Gastrocnemius medialis (tissue), 4 donors: ENCODE measurements at regions not wholly inside any gene's neighbourhood (a gene's known extent, or its start where the extent isn't known, plus 50 kb on each side); places are given as distances from the start of the nearest gene placed in this dataset.

ENCODE experiments used
- POLR2A ChIP-seq, 2 donors: fragments of 450-650 bp; IDR thresholded peaks; one replicate each; pipeline ENCODE4 v1.6.1; 2017; ENCODE audit warnings: antibody characterized with exemption in 2 of 2, mild to moderate bottlenecking in 2 of 2, moderate library complexity in 2 of 2
- TF ChIP-seq, protein P1 (sequence below), 5 experiments: fragments of 450-650 bp in 3 of 5; fragments of 200-600 bp in 2 of 5; sonication (generic) in 2 of 5; IDR thresholded peaks in 4 of 5; conservative IDR thresholded peaks in 1 of 5; 1 replicate in 4 of 5; 2 replicates in 1 of 5; pipeline ENCODE4 v1.5.1; 2016 to 2019; ENCODE audit warnings: antibody characterized with exemption in 5 of 5, mild to moderate bottlenecking in 3 of 5, moderate library complexity in 3 of 5

DNA sequence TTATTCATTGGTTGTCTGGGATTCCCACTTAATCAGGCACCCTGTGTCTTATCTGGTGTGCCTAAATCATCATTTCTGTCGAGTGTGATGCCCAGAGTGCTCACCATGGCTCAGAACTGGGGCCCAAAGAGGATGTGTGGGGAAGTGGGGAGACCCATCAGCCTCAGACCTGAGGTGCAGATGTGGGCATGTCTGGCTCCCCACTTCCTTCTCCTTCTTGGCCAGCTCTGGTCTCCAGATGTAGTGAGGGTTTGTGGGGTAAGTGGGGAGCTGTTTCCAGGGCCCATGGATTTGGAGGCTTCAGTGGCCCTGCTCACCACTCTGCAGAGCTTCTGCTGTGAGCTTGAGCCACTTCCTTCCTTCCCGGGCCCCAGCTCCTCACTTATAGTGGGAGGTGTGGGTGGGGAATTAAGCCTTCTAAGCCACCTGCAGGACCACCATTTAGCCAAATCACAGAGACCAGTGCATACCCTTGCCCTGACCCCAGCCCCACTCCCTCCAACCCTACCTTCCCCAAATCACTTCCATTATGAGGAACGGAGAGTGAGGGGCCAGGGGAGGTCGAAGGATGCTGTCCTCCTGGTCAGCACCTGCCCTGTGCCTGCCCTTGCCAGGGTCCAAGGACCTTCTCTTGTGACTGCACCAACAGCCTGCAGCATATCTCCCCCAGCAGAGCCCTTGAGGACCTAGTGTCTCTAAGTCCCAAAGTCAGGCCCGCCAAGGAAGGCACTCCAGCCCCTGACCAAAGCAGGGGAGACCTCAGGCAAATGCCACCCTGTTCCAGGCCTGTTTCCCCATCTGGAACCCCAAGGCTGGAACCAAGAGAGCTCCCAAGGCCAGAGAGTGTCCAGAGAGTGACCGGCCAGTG, 278.2 kb upstream of the RTL1 start:
- no peak for TF ChIP-seq POLR2A (IDR thresholded peaks at IDR 0.05)
- TF ChIP-seq, protein P1, sequence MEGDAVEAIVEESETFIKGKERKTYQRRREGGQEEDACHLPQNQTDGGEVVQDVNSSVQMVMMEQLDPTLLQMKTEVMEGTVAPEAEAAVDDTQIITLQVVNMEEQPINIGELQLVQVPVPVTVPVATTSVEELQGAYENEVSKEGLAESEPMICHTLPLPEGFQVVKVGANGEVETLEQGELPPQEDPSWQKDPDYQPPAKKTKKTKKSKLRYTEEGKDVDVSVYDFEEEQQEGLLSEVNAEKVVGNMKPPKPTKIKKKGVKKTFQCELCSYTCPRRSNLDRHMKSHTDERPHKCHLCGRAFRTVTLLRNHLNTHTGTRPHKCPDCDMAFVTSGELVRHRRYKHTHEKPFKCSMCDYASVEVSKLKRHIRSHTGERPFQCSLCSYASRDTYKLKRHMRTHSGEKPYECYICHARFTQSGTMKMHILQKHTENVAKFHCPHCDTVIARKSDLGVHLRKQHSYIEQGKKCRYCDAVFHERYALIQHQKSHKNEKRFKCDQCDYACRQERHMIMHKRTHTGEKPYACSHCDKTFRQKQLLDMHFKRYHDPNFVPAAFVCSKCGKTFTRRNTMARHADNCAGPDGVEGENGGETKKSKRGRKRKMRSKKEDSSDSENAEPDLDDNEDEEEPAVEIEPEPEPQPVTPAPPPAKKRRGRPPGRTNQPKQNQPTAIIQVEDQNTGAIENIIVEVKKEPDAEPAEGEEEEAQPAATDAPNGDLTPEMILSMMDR (IDR thresholded peaks at IDR 0.05 in 4 of 5, conservative IDR thresholded peaks at IDR 0.05 in 1 of 5) = no peak
